ENCODE measurements at regions not wholly inside any gene's neighbourhood (a gene's known extent, or its start where the extent isn't known, plus 50 kb on each side); places are given as distances from the start of the nearest gene placed in this dataset.

- no peak for DNase-seq
These were observed 408.8 kb downstream of the YTHDC2 start for GRCh38 chr5:113922343-113922742.

- DNase-seq: no peak
These were observed 422.0 kb downstream of the YTHDC2 start for GRCh38 chr5:113935453-113935852.

- no peak for DNase-seq
These were observed 423.8 kb downstream of the YTHDC2 start for GRCh38 chr5:113937301-113937700.

- no peak for DNase-seq
These were observed 421.9 kb upstream of the KCNN2 start for GRCh38 chr5:113939988-113940387.

- DNase-seq: no peak
These were observed 411.7 kb upstream of the KCNN2 start for GRCh38 chr5:113950186-113950585.

- DNase-seq: no peak
These were observed 396.6 kb upstream of the KCNN2 start for GRCh38 chr5:113965225-113965624.

GRCh38 chr5:113969901-113970300 is 392.0 kb upstream of the KCNN2 start:
- DNase-seq: no peak

GRCh38 chr5:113971454-113971853 is 390.4 kb upstream of the KCNN2 start:
- DNase-seq: no peak

- no peak for DNase-seq
These were observed 386.9 kb upstream of the KCNN2 start for GRCh38 chr5:113974976-113975375.

GRCh38 chr5:113984928-113985327 is 376.9 kb upstream of the KCNN2 start:
- DNase-seq: no peak

- DNase-seq: no peak
These were observed 376.4 kb upstream of the KCNN2 start for GRCh38 chr5:113985505-113985904.

GRCh38 chr5:113989278-113989912 is 372.5 kb upstream of the KCNN2 start:
- no peak for DNase-seq

GRCh38 chr5:113989913-113990305 is 372.0 kb upstream of the KCNN2 start:
- no peak for DNase-seq

GRCh38 chr5:114001076-114001475 is 360.8 kb upstream of the KCNN2 start:
- no peak for DNase-seq

GRCh38 chr5:114006582-114006981 is 355.3 kb upstream of the KCNN2 start:
- no peak for DNase-seq

GRCh38 chr5:114007678-114008077 is 354.2 kb upstream of the KCNN2 start:
- no peak for DNase-seq

GRCh38 chr5:114010362-114010761 is 351.5 kb upstream of the KCNN2 start:
- no peak for DNase-seq

GRCh38 chr5:114018186-114018585 is 343.7 kb upstream of the KCNN2 start:
- DNase-seq: no peak

GRCh38 chr5:114038756-114039155 is 323.1 kb upstream of the KCNN2 start:
- DNase-seq: no peak

GRCh38 chr5:114050087-114050486 is 311.8 kb upstream of the KCNN2 start:
- no peak for DNase-seq

GRCh38 chr5:114053372-114053771 is 308.5 kb upstream of the KCNN2 start:
- DNase-seq: no peak

- no peak for DNase-seq
These were observed 307.3 kb upstream of the KCNN2 start for GRCh38 chr5:114054594-114054993.

- no peak for DNase-seq
These were observed 306.3 kb upstream of the KCNN2 start for GRCh38 chr5:114055318-114056184.

GRCh38 chr5:114056185-114056538 is 305.7 kb upstream of the KCNN2 start:
- DNase-seq: no peak

- no peak for DNase-seq
These were observed 301.0 kb upstream of the KCNN2 start for GRCh38 chr5:114060866-114061265.

All from stimulated activated CD4-positive, alpha-beta T cell treated with anti-CD3 and anti-CD28 coated beads, Interleukin-1b, Interleukin-23, amount 100 ng/mL, for 48 hours (primary cell).